PC-9 (cell line): ENCODE measurements at regions not wholly inside any gene's neighbourhood (a gene's known extent, or its start where the extent isn't known, plus 50 kb on each side); places are given as distances from the start of the nearest gene placed in this dataset.

ENCODE experiments used
- EZH2 ChIP-seq: fragments of 200-600 bp; sonication (generic); IDR thresholded peaks from 2 replicates; pipeline ENCODE4 v1.8.0; 2017; ENCODE audit warnings: antibody characterized with exemption, low read depth
- TF ChIP-seq, protein P1 (sequence below): fragments of 200-600 bp; sonication (generic); conservative IDR thresholded peaks from 2 replicates; pipeline ENCODE4 v1.6.1; 2017; ENCODE audit warnings: mixed run types, antibody characterized with exemption, mild to moderate bottlenecking, moderate library complexity

DNA sequence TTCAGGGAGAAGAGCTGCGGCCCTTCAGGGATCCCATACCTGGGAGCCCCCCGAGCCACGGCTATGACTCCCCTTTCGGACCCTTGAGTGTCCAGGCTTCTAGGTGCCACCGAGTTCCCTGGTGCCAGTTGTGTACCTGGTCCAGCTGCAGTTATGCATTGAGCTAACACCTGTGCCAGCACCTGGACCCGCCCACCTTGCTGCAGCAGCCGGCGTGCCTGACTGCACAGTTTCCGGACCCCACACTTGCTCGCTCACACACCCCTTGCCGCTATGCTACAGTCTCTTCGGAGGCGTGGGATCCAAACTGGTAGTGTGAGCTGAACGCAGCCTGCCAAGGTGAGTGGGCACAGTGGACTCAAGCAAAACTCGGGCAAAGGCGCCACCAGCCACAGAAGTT, 284.5 kb upstream of the ROBO1 start:
- TF ChIP-seq, protein P1, sequence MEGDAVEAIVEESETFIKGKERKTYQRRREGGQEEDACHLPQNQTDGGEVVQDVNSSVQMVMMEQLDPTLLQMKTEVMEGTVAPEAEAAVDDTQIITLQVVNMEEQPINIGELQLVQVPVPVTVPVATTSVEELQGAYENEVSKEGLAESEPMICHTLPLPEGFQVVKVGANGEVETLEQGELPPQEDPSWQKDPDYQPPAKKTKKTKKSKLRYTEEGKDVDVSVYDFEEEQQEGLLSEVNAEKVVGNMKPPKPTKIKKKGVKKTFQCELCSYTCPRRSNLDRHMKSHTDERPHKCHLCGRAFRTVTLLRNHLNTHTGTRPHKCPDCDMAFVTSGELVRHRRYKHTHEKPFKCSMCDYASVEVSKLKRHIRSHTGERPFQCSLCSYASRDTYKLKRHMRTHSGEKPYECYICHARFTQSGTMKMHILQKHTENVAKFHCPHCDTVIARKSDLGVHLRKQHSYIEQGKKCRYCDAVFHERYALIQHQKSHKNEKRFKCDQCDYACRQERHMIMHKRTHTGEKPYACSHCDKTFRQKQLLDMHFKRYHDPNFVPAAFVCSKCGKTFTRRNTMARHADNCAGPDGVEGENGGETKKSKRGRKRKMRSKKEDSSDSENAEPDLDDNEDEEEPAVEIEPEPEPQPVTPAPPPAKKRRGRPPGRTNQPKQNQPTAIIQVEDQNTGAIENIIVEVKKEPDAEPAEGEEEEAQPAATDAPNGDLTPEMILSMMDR: no peak
- no peak for TF ChIP-seq EZH2
